ENCODE measurements at regions not wholly inside any gene's neighbourhood (a gene's known extent, or its start where the extent isn't known, plus 50 kb on each side); places are given as distances from the start of the nearest gene placed in this dataset.

DNA sequence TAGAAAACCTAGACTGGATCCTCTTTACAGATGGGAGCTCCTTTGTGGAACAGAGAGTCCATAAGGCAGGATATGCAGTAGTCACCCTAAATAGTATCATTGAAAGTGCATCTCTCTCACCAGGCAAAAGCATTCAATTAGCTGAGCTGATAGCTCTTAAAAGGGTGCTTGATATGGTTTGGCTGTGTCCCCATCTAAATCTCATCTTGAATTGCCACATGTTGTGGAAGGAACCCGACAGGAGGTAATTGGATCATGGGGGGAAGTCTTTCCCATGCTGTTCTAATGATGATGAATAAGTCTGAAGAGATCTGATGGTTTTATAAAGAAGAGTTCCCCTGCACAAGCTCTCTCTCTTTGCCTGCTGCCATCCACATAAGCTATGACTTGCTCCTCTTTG lies 96.2 kb upstream of the RMP24 start:
- Histone ChIP-seq H3K27me3 (replicated peaks in 1 of 4; ENCODE audit: control insufficient read depth in 3 of 4, extremely low read depth in 1 of 4, insufficient read depth in 3 of 4, low read length in 3 of 4) (no peaks in the 10 kb centered on the region), H4K91ac (replicated peaks; ENCODE audit: insufficient read length, low read length) (no peak overlapping the region), H2BK12ac (ENCODE audit: low read depth, low read length) (no peak overlapping the region), H3K36me3 (ENCODE audit: control insufficient read depth in 2 of 4, insufficient read depth in 4 of 4, low read length in 3 of 4) (peaks cover 0 to 8% (median 0%) of the 10 kb centered on the region in 4 experiments; a peak in 2 of 8 replicates), H4K20me1 (replicated peaks in 1 of 2; ENCODE audit: control insufficient read depth in 1 of 2, insufficient read depth in 2 of 2, low read length in 2 of 2) (no peaks in the 10 kb centered on the region), H3K4me1 (replicated peaks in 1 of 4; ENCODE audit: control insufficient read depth in 3 of 4, insufficient read depth in 4 of 4, low read length in 3 of 4) (0 out of 7 replicates have a peak, but pooled peaks cover 0 to 7% (median under 1%) of the 10 kb centered on the region in 4 experiments), H2BK120ac (replicated peaks; ENCODE audit: low read depth, low read length) (no peak overlapping the region), H3K23me2 (ENCODE audit: low read depth, low read length) (no peaks in the 10 kb centered on the region), H3K56ac (replicated peaks; ENCODE audit: insufficient read length, low read depth, low read length) (no peak overlapping the region), H3K79me2 (ENCODE audit: control insufficient read depth in 1 of 2, insufficient read depth in 2 of 2, low read length in 2 of 2) (no peaks in the 10 kb centered on the region), H3K27ac (ENCODE audit: low read depth, low read length) (no peak overlapping the region), H3K9ac (replicated peaks in 1 of 4; ENCODE audit: extremely low read depth in 1 of 4, low read depth in 3 of 4, low read length in 3 of 4) (no peak overlapping the region), H4K8ac (ENCODE audit: extremely low read depth, insufficient read depth, low read length) (no peak overlapping the region), H3K9me3 (ENCODE audit: insufficient read depth in 2 of 2, low read depth in 1 of 2, low read length in 1 of 2) (peaks cover 10 to 13% of the 10 kb centered on the region in 2 experiments; a peak in 3 of 4 replicates), H3K4ac (replicated peaks; ENCODE audit: insufficient read length, low read depth, low read length) (no peak overlapping the region), H2BK15ac (ENCODE audit: low read length) (0 out of 2 replicates have a peak overlapping the region, but pooled peaks have one; percentile 8), H2AFZ (ENCODE audit: low read length) (no peak overlapping the region), H3K18ac (ENCODE audit: extremely low read depth, low read length) (no peak overlapping the region), H3K4me3 (ENCODE audit: extremely low read depth in 1 of 4, insufficient read depth in 2 of 4, low read depth in 3 of 4, low read length in 4 of 4) (no peak overlapping the region), H2AK5ac (ENCODE audit: low read depth, low read length) (no peak overlapping the region), H3K4me2 (ENCODE audit: insufficient read depth in 1 of 2, low read depth in 2 of 2, low read length in 2 of 2) (no peak overlapping the region), H3K79me1 (ENCODE audit: low read depth, low read length) (no peaks in the 10 kb centered on the region), H4K5ac (ENCODE audit: insufficient read length, low read depth, low read length) (no peak overlapping the region), H3K14ac (ENCODE audit: insufficient read length) (no peak overlapping the region), H2BK20ac (ENCODE audit: low read length) (peak overlapping the region; percentile 64; the same call in 1 of the 2 replicates), H3K23ac (ENCODE audit: insufficient read length) (no peak overlapping the region), H2BK5ac (ENCODE audit: low read depth, low read length) (no peak overlapping the region)
- DNase-seq (ENCODE audit: low read depth in 1 of 2, low spot score in 2 of 2) (no peak), FAIRE-seq (no peak)
- 83% methylated on average over 1 of the region's 1 CpG; no CpG with 5 or more reads in 1 of the 2 experiments for WGBS, 2 experiments (ENCODE audit: extremely low coverage in 1 of 2, insufficient coverage in 1 of 2, insufficient read length in 1 of 2, insufficient replicate concordance in 2 of 2, low coverage in 1 of 2, low lambda C conversion rate in 2 of 2, missing lambda C conversion rate in 1 of 2)
- POLR2A ChIA-PET (ENCODE audit: partially characterized antibody), result interaction anchor here (0.9 to 1.7 kb wide), 5 partner anchors 8 to 42 kb away, joined by 3 to 7 read pairs (median 6); no protein-coding TSS in a partner anchor
- CTCF ChIA-PET (ENCODE audit: partially characterized antibody), result interaction anchor here (1.1 to 2.2 kb wide), 5 partner anchors 12 to 95 kb away, joined by 3 to 9 read pairs (median 3); no protein-coding TSS in a partner anchor
- no peak for TF ChIP-seq GTF2F1 (IDR thresholded peaks at IDR 0.05; ENCODE audit: borderline replicate concordance, low read depth, low read length)
